ENCODE measurements at regions not wholly inside any gene's neighbourhood (a gene's known extent, or its start where the extent isn't known, plus 50 kb on each side); places are given as distances from the start of the nearest gene placed in this dataset.
"Not testable (repeated sequence)": the region's sequence is repeated elsewhere in the genome, so short reads cannot be mapped to it uniquely, and the experiment has no call there.

DNA sequence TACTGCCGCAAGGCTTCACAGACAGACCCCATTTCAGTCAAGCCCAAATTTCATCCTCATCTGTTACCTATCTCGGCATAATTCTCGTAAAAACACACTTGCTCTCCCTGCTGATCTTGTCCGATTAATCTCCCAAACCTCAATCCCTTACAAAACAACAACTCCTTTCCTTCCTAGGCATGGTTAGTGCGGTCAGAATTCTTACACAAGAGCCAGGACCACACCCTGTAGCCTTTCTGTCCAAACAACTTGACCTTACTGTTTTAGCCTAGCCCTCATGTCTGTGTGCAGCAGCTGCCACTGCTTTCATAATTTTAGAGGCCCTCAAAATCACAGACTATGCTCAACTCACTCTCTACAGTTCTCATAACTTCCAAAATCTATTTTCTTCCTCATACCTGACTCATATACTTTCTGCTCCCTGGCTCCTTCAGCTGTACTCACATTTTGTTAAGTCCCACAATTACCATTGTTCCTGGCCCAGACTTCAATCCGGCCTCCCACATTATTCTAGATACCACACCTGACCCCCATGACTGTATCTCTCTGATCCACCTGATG lies 227.5 kb upstream of the DUSP10 start:
- DNase-seq (ENCODE audit: low spot score) = not testable (repeated sequence)

DNA sequence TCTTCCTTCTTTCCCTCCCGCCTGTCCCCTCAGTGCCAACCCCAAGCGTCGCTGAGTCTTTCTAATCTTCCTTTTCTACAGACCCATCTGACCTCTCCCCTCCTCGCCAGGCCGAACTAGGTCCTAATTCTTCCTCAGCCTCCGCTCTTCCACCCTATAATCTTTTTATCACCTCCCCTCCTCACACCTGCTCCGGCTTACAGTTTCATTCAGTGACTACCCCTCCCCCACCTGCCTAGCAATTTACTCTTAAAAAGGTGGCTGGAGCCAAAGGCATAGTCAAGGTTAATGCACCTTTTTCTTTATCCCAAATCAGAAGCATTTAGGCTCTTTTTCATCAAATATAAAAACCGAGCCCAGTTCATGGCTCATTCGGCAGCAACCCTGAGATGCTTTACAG lies 225.6 kb upstream of the DUSP10 start:
- DNase-seq (ENCODE audit: low spot score) = not testable (repeated sequence)

DNA sequence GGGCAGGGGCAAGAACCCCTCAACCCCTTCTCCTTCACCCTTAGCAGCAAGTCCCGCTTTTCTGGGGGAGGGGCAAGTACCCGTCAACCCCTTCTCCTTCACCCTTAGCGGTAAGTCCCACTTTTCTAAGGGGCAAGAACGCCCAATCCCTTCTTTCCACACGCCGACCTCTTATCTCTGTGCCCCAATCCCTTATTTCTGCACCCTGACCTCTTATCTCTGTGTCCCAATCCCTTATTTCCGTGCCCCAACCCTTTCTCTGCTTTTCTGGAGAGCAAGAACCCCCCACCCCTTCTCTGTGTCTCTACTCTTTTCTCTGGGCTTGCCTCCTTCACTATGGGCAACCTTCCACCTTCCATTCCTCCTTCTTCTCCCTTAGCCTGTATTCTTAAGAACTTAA lies 225.0 kb upstream of the DUSP10 start:
- not testable (repeated sequence) for DNase-seq (ENCODE audit: low spot score)

DNA sequence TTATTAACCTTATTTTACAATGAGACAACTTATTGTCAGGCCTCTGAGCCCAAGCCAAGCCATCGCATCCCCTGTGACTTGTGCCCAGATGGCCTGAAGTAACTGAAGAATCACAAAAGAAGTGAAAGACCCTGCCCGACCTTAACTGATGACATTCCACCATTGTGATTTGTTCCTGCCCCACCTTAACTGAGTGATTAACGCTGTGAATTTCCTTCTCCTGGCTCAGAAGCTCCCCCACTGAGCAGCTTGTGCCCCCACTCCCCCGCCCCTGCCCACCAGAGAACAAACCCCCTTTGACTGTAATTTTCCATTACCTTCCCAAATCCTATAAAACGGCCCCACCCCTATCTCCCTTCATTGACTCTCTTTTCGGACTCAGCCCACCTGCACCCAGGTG lies 224.0 kb upstream of the DUSP10 start:
- not testable (repeated sequence) for DNase-seq (ENCODE audit: low spot score)

DNA sequence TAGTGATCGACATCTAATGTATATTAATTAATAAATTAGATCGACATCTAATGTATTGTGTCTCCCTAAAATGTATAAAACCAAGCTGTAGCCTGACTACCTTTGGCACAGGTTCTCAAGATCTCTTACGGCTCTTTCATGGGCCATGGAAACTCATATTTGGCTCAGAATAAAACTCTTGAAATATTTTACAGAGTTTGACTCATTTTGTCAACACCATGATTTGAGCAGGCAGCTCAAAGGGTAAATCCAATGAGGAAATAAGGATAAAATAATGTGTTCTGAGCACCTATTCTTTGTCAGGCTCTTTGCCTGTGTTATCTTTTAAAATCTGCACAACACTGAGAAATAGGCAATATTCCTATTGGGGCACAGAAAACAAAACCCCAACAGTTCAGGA lies 223.4 kb upstream of the DUSP10 start:
- DNase-seq (ENCODE audit: low spot score) = no peak

DNA sequence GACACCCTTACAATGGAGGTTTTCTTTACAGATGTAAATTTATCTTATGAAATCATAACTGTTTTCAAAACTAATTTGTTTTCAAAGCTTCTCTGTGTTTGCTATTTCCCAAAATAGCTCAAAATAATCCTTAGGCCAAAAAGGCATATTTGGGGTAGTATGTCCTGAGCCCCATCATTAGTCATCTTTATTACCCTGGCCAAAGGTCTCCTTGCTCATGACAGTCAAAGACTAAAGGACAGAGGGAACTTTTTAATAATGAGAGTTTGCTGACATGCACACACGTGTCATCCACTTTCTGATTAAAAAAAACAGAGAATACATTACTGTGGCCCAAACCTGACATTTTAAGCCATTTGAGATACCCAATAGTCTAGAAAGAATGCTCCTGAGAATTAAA lies 221.9 kb upstream of the DUSP10 start:
- no peak for DNase-seq (ENCODE audit: low spot score)

DNA sequence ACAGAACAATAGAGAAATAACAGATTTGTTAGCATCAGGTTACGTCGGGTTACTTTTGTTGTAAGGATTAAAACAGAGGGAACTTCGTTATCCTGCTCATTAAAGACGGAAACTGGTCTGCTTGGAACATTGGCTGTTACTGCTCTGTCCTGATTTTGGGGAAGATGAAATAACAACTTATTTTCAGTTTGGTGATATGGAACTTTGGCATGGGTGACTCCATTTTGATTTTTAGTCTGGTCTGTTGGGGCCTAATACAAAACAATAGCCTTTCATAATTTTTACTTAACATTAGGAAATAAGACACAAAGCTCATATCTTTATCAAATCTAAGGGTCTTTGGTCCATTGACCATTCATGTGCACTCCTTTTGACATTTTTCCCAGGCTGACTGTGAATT lies 220.5 kb upstream of the DUSP10 start:
- no peak for DNase-seq (ENCODE audit: low spot score)

DNA sequence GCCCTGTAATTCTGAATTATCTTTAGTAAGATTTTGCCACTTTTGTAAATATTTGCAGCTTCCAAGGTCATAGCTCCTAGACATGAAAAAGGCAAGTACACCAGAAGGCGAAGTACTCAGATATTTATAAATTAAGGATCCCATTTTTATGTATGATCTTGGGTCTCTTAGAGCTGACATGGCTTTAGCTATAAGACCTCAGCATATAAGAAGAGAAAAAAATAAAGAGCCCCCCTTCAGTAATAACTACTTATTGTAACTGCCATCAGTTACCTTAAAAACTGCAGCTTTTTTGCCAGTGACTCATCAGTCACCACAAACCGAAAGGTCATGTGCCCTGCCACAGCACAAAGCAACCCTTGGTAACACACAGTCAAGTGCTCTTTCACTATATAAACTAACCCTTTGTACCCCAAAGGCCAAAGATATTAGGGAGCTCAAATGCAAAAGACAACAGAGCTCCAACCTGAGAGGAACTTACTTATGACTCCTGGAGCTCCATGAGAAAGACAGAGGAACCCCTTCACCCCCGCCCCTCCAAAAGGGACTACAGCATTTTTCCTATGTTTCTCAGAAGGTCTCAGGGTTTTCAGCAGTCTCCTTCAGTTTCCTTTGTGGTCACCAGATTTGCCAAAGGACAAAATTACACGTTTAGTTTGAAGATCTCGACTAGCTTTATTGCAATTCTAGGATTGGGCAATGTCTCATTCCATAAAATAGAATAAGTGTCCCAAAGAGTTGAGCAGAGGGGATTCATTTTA lies 219.8 kb upstream of the DUSP10 start:
- DNase-seq (ENCODE audit: low spot score) = peak; percentile 91

DNA sequence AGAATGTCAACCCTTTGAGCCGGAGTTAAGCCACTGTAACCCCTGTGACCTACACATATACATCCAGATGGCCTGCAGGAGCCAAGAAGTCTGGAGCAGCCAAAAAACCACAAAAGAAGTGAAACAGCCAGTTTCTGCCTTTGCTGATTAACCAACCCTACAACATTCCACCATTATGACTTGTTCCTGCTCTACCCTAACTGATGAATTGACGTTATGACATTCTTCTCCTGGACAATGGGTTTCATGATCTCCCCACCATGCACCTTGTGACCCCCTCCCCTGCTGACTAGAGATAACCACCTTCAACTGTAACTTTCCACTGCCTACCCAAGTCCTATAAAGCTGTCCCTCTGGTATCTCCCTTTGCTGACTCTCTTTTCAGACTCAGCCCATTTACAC lies 216.3 kb upstream of the DUSP10 start:
- DNase-seq (ENCODE audit: low spot score) = peak; percentile 98

DNA sequence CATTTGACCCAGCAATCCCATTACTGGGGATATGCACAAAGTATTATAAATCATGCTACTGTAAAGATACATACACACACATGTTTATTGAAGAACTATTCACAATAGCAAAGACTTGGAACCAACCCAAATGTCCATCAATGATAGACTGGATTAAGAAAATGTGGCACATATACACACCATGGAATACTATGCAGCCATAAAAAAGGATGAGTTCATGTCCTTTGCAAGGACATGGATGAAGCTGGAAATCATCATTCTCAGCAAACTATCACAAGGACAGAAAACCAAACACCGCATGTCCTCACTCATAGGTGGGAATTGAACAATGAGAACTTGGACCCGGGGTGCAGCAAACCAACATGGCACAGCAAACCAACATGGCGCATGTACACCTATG lies 215.5 kb upstream of the DUSP10 start:
- DNase-seq (ENCODE audit: low spot score) = not testable (repeated sequence)

DNA sequence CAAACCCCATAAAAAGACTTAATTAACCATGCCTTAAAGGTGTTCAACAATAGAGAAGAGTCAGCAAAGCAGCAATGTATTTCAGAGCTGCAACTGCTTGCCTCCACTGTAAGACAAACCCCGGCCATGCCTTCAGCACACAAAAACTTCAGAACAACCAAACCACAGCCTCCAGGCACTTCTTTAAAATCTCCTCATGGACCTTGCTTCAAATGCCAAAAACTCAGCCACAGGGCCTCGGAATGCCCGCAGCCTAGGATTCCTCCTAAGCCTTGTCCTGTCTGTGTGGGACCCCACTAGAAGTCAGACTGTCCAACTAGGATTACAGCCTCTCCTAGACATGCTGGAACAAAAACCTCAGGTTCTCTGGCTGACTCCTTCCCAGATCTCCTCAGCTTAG lies 208.1 kb upstream of the DUSP10 start:
- DNase-seq (ENCODE audit: low spot score) = no peak

DNA sequence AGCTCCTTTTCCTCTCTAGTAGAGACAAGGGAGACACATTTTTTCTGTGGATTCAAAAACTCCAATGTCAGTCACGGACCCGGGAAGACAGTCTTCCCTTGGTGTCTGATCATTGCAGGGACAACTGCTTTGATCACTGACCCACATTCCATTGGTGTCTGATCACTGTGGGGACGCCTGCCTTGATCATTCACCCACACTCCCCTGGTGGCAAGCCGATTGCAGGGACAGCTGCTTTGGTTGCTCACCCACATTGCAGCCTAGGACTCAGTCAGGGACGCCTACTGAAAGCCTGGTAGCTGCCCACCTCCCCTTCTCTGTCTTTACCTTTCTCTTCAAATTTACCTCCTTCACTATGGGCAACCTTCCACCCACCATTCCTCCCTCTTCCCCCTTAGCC lies 206.6 kb upstream of the DUSP10 start:
- no peak for DNase-seq (ENCODE audit: low spot score)

DNA sequence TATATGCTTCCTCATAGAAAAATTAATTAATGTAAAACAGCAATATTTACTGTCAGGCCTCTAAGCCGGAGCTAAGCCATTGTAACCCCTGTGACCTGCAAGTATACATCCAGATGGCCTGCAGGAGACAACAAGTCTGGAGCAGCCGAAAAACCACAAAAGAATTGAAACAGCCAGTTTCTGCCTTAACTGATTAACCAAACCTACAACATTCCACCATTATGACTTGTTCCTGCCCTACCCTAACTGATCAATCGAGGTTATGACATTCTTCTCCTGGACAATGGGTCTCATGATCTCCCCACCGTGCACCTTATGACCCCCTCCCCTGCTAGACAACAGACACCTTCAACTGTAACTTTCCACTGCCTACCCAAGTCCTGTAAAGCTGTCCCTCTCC lies 205.8 kb upstream of the DUSP10 start:
- no peak for DNase-seq (ENCODE audit: low spot score)

DNA sequence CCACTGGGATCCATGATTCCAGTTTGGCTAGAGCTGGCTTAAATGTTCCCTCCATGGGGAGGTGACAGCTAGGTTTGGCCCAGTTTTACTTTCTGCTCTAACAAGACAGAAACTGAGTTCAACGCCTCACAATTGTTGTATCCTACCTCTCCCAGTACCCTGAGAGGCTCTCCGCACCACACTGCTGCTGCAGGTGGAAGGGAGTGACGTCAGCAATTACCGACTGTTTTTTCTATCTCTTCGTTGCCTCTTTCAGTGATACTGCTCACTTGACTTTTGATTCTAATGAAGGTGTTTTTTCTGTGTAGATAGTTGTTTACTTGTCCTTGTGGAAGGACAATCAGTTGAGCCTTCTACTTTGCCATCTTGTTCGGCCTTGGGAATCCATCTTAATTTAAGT lies 204.9 kb upstream of the DUSP10 start:
- DNase-seq (ENCODE audit: low spot score) = no peak

DNA sequence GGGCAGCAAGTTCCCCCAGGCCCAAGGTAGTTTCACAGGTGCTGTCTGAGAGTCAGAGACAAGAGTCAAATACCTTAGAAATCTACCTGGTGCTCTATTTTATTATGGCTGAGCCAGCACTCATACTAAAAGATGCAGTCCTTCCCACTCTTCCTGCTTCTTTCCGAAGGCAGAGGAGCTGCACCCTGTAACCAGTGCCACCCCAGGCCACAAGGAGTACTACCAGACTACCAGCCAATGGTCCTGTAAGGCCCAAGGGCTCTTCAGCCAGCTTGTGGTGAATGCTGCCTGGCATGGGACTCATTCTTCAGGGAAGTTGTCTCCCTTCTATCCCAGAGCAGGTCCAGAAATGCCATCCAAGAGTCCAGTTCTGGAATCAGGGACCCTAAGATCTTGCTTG lies 203.8 kb upstream of the DUSP10 start:
- DNase-seq (ENCODE audit: low spot score) = no peak

DNA sequence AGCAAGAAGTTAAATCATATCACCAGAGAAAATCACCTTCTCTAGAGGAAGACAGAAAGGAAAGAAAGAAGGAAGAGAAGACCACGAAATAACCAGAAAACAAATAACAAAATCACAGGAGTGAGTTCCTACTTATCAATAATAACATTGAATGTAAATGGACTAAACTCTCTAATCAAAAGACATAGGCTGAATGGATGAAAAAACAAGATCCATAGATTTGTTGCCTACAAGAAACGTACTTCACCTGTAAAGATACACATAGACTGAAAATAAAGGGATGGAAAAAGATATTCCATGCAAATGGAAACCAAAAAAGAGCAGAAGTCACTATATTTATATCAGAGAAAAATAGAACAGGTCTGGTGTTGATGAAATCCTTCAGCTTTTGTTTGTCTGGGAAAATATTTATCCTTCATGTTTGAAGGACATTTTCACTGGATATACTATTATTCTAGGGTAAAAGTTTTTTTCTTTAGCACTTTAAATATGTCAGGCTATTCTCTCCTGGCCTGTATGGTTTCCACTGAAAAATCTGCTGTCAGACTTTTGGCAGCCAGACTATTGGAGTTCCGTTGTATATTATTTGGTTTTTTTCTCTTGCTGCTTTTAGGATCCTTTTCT lies 202.5 kb upstream of the DUSP10 start:
- no peak for DNase-seq (ENCODE audit: low spot score)

DNA sequence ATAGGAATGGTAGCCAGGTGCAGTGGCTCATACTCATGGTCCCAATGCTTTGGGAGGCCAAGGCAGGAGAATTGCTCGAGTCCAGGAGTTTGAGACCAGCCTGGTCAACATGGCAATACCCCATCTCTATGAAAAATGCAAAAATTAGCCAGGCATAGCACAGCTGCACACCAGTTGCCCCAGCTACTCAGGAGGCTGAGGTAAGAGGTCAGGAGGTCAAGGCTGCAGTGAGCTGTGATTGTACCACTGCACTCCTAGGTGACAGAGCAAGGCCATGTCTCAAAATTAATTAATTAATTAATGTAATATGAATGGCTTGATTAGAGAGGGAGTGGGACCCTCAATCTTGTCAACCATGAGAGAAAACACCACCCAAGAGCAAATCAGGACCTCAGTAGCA lies 198.7 kb upstream of the DUSP10 start:
- no peak for DNase-seq (ENCODE audit: low spot score)

DNA sequence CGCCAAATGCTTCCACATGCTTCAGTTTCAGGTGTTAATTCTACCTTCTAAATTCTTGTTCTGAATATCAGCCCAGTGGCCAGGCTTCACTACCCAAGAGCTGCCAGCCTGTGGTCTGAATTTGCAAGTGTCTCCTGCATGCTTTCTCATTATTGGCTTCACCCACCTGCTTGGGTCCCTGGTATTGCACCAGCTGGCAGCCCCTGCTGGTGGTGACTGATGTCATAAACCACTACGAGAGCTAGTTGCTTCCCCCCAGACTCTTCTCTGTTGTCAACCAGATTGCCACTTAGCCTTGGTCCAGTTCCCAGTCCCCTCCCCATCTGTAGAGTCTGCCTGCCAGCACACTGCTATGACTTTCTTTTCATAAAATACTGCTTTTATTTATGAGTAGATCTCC lies 197.7 kb upstream of the DUSP10 start:
- no peak for DNase-seq (ENCODE audit: low spot score)

DNA sequence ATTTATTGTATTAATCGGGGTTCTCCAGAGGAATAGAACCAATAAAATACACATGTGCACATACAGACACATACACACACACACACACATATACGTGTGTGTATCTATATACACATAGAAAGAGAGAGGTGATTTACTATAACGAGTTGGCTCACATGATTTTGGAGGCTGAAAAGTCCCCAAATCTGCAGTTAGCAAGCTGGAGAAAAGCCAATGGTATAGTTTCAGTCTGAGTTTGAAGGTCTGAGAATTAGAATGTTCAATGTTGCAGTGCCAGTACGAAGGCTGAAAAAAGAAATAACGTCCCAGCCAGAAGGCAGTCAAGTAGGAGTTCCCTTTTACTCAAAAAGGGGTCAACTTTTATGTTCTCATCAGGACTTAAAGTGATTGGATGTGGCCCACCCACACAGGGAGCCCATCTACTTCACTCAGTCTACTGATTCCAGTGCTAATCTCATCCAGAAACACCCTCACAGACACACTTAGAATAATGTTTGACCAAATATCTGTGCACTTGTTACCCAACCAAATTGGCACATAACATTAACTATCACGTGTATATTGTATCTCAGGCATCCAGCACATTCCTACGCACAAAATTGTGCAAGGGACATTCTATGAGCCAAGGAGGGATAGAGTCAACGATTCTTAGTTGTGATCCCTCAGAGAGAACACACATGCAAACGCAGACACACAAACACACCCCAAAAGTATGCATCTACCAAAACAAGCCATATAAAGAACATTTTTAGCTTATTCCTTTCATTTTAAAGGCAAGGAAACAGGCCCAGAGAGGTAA lies 195.5 kb upstream of the DUSP10 start:
- no peak for DNase-seq (ENCODE audit: low spot score)

DNA sequence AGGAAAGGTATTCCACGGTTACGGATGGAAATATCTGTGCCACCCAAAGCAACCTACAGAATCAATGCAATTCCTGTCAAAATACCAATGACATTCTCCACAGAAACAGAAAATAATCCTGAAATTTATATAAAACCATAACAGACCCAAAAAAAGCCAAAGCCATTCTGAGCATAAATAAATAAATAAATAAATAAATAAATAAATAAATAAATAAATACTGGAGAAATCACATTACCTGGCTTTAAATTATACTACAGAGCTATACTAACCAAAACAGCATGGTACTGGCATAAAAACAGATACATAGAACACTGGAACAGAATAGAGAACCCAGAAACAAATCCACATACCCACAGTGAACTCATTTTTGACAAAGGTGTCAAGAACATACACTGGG lies 191.9 kb upstream of the DUSP10 start:
- no peak for DNase-seq (ENCODE audit: low spot score)

DNA sequence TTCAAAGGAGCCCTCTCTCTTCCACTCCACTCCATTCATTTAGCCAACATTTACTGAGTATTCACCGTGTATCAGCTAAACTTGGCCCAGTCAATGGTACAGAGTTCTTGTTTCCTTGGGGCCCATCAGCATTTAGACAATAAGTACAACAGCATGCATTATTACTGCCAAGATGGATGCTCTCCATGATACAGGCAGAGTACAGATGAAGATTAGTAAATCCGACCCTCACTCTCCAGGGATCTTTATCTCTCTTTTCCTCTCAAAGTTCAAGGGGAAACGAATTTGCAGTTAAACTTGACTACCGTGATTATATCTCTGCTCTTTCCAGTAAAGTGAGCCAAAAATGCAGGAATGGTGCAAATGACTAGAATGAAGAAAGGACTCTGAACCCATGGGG lies 184.6 kb upstream of the DUSP10 start:
- DNase-seq (ENCODE audit: low spot score) = no peak

DNA sequence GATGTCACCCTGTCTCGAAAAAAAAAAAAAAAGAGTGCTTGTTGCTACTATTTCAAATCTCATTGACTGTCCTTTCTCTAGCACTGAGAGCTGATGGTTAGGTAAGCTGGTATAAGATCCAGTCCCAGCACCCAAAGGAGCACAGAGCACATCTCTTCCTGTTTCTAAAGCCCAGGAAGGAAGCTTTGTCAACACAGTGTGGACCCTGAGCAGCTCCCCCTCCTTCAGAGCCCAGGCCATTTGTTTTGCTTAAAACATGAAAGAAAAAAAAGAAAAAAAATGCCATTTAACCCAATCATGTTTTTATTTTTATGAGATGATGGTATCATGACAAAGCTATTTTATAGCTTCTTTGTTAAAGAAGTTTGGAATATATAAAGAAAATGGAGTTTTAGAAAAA lies 184.1 kb upstream of the DUSP10 start:
- no peak for DNase-seq (ENCODE audit: low spot score)

Measured in A172 (cell line).